Naive thymus-derived CD4-positive, alpha-beta T cell (primary cell): ENCODE measurements at regions not wholly inside any gene's neighbourhood (a gene's known extent, or its start where the extent isn't known, plus 50 kb on each side); places are given as distances from the start of the nearest gene placed in this dataset.

ENCODE experiments used
- ATAC-seq: fragments of 150-1000 bp; cut with Tn5 transposase; 2 replicates; pipeline ENCODE4 v1.10.0; 2021; ENCODE audit warnings: mild to moderate bottlenecking, moderate library complexity
- CTCF ChIA-PET: fragments of 350-600 bp; sonication (Branson Sonifier 250); formaldehyde crosslinking; loops from one replicate; lab custom pipeline; 2021; ENCODE audit warnings: antibody characterized with exemption; lab: Charles Lee
- POLR2A ChIA-PET: fragments of 350-600 bp; sonication (Branson Sonifier 250); formaldehyde crosslinking; loops from one replicate; lab custom pipeline; 2021; ENCODE audit warnings: antibody characterized with exemption, inconsistent platforms; lab: Charles Lee
- DNase-seq, 9 donors: peaks; one replicate each; pipeline versions ENCODE4 v3.0.0 to v3.0.0-alpha.2; 2020 to 2022; ENCODE audit warnings: mixed read lengths in 1 of 9
- H3K27ac ChIP-seq: one replicate; pipeline ENCODE4 v1.7.0; 2013; ENCODE audit warnings: mild to moderate bottlenecking, low read depth, low read length, moderate library complexity
- H3K27me3 ChIP-seq, 2 donors: one replicate each; pipeline ENCODE4 v1.7.0; 2013; ENCODE audit warnings: low read length in 2 of 2, mild to moderate bottlenecking in 2 of 2, moderate library complexity in 2 of 2; ENCODE audit not compliant: control insufficient read depth in 2 of 2, insufficient read depth in 2 of 2
- H3K36me3 ChIP-seq, 3 experiments: 1 replicate in 2 of 3; 2 replicates in 1 of 3; pipeline ENCODE4 v1.7.0; 2013; ENCODE audit warnings: low read length in 3 of 3, mild to moderate bottlenecking in 3 of 3, moderate library complexity in 1 of 3; ENCODE audit not compliant: insufficient read depth in 3 of 3, control insufficient read depth in 2 of 3
- H3K4me1 ChIP-seq, 2 donors: one replicate each; pipeline ENCODE4 v1.7.0; 2013; ENCODE audit warnings: low read length in 2 of 2, mild to moderate bottlenecking in 2 of 2, moderate library complexity in 1 of 2; ENCODE audit not compliant: control insufficient read depth in 2 of 2, insufficient read depth in 2 of 2
- H3K4me3 ChIP-seq: 2 replicates; pipeline ENCODE4 v1.7.0; 2013; ENCODE audit warnings: mild to moderate bottlenecking, low read length
- H3K9me3 ChIP-seq, 3 experiments: 1 replicate in 2 of 3; 2 replicates in 1 of 3; pipeline ENCODE4 v1.7.0; 2013; ENCODE audit warnings: low read length in 3 of 3; ENCODE audit not compliant: control insufficient read depth in 2 of 3
- H3K27ac Mint-ChIP-seq, 9 donors: one replicate each; pipeline ENCODE4 v1.8.0; 2020 to 2022; ENCODE audit warnings: mixed read lengths in 9 of 9, mild to moderate bottlenecking in 8 of 9, moderate library complexity in 5 of 9, inconsistent platforms in 2 of 9
- H3K27me3 Mint-ChIP-seq, 5 donors: one replicate each; pipeline ENCODE4 v1.8.0; 2021 to 2022; ENCODE audit warnings: mixed read lengths in 5 of 5, mild to moderate bottlenecking in 1 of 5
- H3K36me3 Mint-ChIP-seq, 5 donors: one replicate each; pipeline ENCODE4 v1.8.0; 2020 to 2022; ENCODE audit warnings: mixed read lengths in 5 of 5, mild to moderate bottlenecking in 3 of 5, inconsistent platforms in 1 of 5
- H3K4me1 Mint-ChIP-seq, 7 donors: one replicate each; pipeline ENCODE4 v1.8.0; 2020 to 2022; ENCODE audit warnings: mixed read lengths in 7 of 7, mild to moderate bottlenecking in 3 of 7, inconsistent platforms in 1 of 7
- H3K4me3 Mint-ChIP-seq, 10 donors: one replicate each; pipeline ENCODE4 v1.8.0; 2020 to 2022; ENCODE audit warnings: mild to moderate bottlenecking in 10 of 10, mixed read lengths in 10 of 10, moderate library complexity in 6 of 10, inconsistent platforms in 2 of 10
- H3K9me3 Mint-ChIP-seq, 11 donors: one replicate each; pipeline ENCODE4 v1.8.0; 2020 to 2022; ENCODE audit warnings: mixed read lengths in 11 of 11, mild to moderate bottlenecking in 4 of 11, inconsistent platforms in 1 of 11, moderate library complexity in 1 of 11
- intact Hi-C, 2 donors: fragments of 100-400 bp; cut with micrococcal nuclease; formaldehyde crosslinking; loops; one replicate each; pipeline ENCODE4 v1.15.1; 2023

GRCh38 chr5:155866971-155867370 lies 460.0 kb upstream of the SGCD start:
- H3K9me3 Mint-ChIP-seq = peaks cover 0 to 4% (median 0%) of the 10 kb centered on the region in 11 donors
- intact Hi-C loops = no loop called here
- H3K9me3 ChIP-seq = no peaks in the 10 kb centered on the region
- no peak overlapping the region for H3K4me3 ChIP-seq
- H3K27me3 ChIP-seq = no peaks in the 10 kb centered on the region
- H3K36me3 Mint-ChIP-seq = no peaks in the 10 kb centered on the region
- no peak overlapping the region for H3K4me3 Mint-ChIP-seq
- H3K36me3 ChIP-seq = no peaks in the 10 kb centered on the region
- no peak for ATAC-seq
- H3K27ac ChIP-seq = no peak overlapping the region
- DNase-seq = no peak
- no peaks in the 10 kb centered on the region for H3K4me1 Mint-ChIP-seq
- ChIA-PET CTCF (no interaction called here), POLR2A (no interaction called here)
- H3K27ac Mint-ChIP-seq = no peak overlapping the region
- H3K4me1 ChIP-seq = no peaks in the 10 kb centered on the region
- H3K27me3 Mint-ChIP-seq = peaks cover 0 to 50% (median 23%) of the 10 kb centered on the region in 5 donors

- Histone ChIP-seq H3K36me3 (no peaks in the 10 kb centered on the region), H3K9me3 (no peaks in the 10 kb centered on the region), H3K4me1 (no peaks in the 10 kb centered on the region), H3K27ac (no peak overlapping the region), H3K4me3 (no peak overlapping the region), H3K27me3 (no peaks in the 10 kb centered on the region)
- ChIA-PET POLR2A (no interaction called here), CTCF (no interaction called here)
- peaks cover 0 to 4% (median 0%) of the 10 kb centered on the region in 11 donors for H3K9me3 Mint-ChIP-seq
- no peak for DNase-seq
- H3K4me1 Mint-ChIP-seq = no peaks in the 10 kb centered on the region
- H3K27me3 Mint-ChIP-seq = peaks cover 0 to 48% (median 27%) of the 10 kb centered on the region in 5 donors
- H3K36me3 Mint-ChIP-seq = no peaks in the 10 kb centered on the region
- ATAC-seq = no peak
- intact Hi-C loops = no loop called here
- H3K4me3 Mint-ChIP-seq = no peak overlapping the region
- no peak overlapping the region for H3K27ac Mint-ChIP-seq
Observed at GRCh38 chr5:155867522-155868088, 459.4 kb upstream of the SGCD start.

GRCh38 chr5:155870636-155871035 lies 456.3 kb upstream of the SGCD start:
- Histone ChIP-seq H3K36me3 (no peaks in the 10 kb centered on the region), H3K4me3 (no peak overlapping the region), H3K4me1 (no peaks in the 10 kb centered on the region), H3K27me3 (no peaks in the 10 kb centered on the region), H3K27ac (no peak overlapping the region), H3K9me3 (no peaks in the 10 kb centered on the region)
- ATAC-seq (no peak), DNase-seq (no peak)
- peaks cover 0 to 2% (median 0%) of the 10 kb centered on the region in 11 donors for H3K9me3 Mint-ChIP-seq
- CTCF ChIA-PET = no interaction called here
- no peaks in the 10 kb centered on the region for H3K36me3 Mint-ChIP-seq
- peak overlapping the region in 1 of 9 donors; percentile 13 for H3K27ac Mint-ChIP-seq
- POLR2A ChIA-PET = no interaction called here
- peaks cover 0 to 30% (median 21%) of the 10 kb centered on the region in 5 donors for H3K27me3 Mint-ChIP-seq
- H3K4me1 Mint-ChIP-seq = no peaks in the 10 kb centered on the region
- H3K4me3 Mint-ChIP-seq = no peak overlapping the region
- intact Hi-C loops = no loop called here

- Histone ChIP-seq H3K27me3 (no peaks in the 10 kb centered on the region), H3K36me3 (no peaks in the 10 kb centered on the region), H3K4me3 (no peak overlapping the region), H3K9me3 (no peaks in the 10 kb centered on the region), H3K27ac (no peak overlapping the region), H3K4me1 (no peaks in the 10 kb centered on the region)
- POLR2A ChIA-PET = no interaction called here
- CTCF ChIA-PET = no interaction called here
- Mint-ChIP-seq H3K4me1 (no peaks in the 10 kb centered on the region), H3K4me3 (no peak overlapping the region), H3K36me3 (no peaks in the 10 kb centered on the region), H3K27ac (no peak overlapping the region), H3K27me3 (peaks cover 0 to 29% (median 18%) of the 10 kb centered on the region in 5 donors), H3K9me3 (peaks cover 0 to 2% (median 0%) of the 10 kb centered on the region in 11 donors)
- no peak for DNase-seq
- intact Hi-C loops = no loop called here
- ATAC-seq = no peak
Observed at GRCh38 chr5:155871623-155872022, 455.3 kb upstream of the SGCD start.

GRCh38 chr5:155872629-155873220 lies 454.2 kb upstream of the SGCD start:
- ChIA-PET POLR2A (no interaction called here), CTCF (no interaction called here)
- Mint-ChIP-seq H3K36me3 (no peaks in the 10 kb centered on the region), H3K4me3 (no peak overlapping the region), H3K27me3 (peaks cover 0 to 23% (median 18%) of the 10 kb centered on the region in 5 donors), H3K27ac (no peak overlapping the region), H3K4me1 (no peaks in the 10 kb centered on the region), H3K9me3 (peaks cover 0 to under 1% (median 0%) of the 10 kb centered on the region in 11 donors)
- DNase-seq (no peak), ATAC-seq (no peak)
- Histone ChIP-seq H3K9me3 (no peaks in the 10 kb centered on the region), H3K4me1 (no peaks in the 10 kb centered on the region), H3K27me3 (no peaks in the 10 kb centered on the region), H3K4me3 (no peak overlapping the region), H3K36me3 (no peaks in the 10 kb centered on the region), H3K27ac (no peak overlapping the region)
- intact Hi-C loops = no loop called here

GRCh38 chr5:155878991-155879575 lies 447.9 kb upstream of the SGCD start:
- no peak for ATAC-seq
- no peaks in the 10 kb centered on the region for H3K9me3 Mint-ChIP-seq
- no peak for DNase-seq
- H3K27ac Mint-ChIP-seq = no peak overlapping the region
- Histone ChIP-seq H3K9me3 (no peaks in the 10 kb centered on the region), H3K27ac (no peak overlapping the region), H3K27me3 (no peaks in the 10 kb centered on the region), H3K4me1 (no peaks in the 10 kb centered on the region), H3K4me3 (no peak overlapping the region), H3K36me3 (no peaks in the 10 kb centered on the region)
- intact Hi-C loops = no loop called here
- no peaks in the 10 kb centered on the region for H3K4me1 Mint-ChIP-seq
- H3K27me3 Mint-ChIP-seq = peaks cover 0 to 3% (median 0%) of the 10 kb centered on the region in 5 donors
- ChIA-PET POLR2A (no interaction called here), CTCF (no interaction called here)
- H3K4me3 Mint-ChIP-seq = no peak overlapping the region
- no peaks in the 10 kb centered on the region for H3K36me3 Mint-ChIP-seq

GRCh38 chr5:155884041-155884440 lies 442.9 kb upstream of the SGCD start:
- peaks cover 0 to 7% (median 0%) of the 10 kb centered on the region in 5 donors for H3K27me3 Mint-ChIP-seq
- Histone ChIP-seq H3K27ac (no peak overlapping the region), H3K4me3 (no peak overlapping the region), H3K36me3 (no peaks in the 10 kb centered on the region), H3K27me3 (no peaks in the 10 kb centered on the region), H3K4me1 (peaks cover 0 to 3% of the 10 kb centered on the region in 2 donors), H3K9me3 (no peaks in the 10 kb centered on the region)
- ATAC-seq (peak; percentile 36), DNase-seq (no peak)
- ChIA-PET POLR2A (no interaction called here), CTCF (no interaction called here)
- H3K9me3 Mint-ChIP-seq = no peaks in the 10 kb centered on the region
- intact Hi-C loops = no loop called here
- no peaks in the 10 kb centered on the region for H3K4me1 Mint-ChIP-seq
- H3K27ac Mint-ChIP-seq = no peak overlapping the region
- H3K4me3 Mint-ChIP-seq = no peak overlapping the region
- H3K36me3 Mint-ChIP-seq = no peaks in the 10 kb centered on the region
